ENCODE measurements at regions not wholly inside any gene's neighbourhood (a gene's known extent, or its start where the extent isn't known, plus 50 kb on each side); places are given as distances from the start of the nearest gene placed in this dataset.
A peak's percentile ranks its signal among the peaks of the same experiment; 100 is the strongest.

- TF ChIP-seq USF1 (IDR thresholded peaks at IDR 0.05; ENCODE audit: borderline replicate concordance, low read depth), result no peak
- no peak for TF ChIP-seq FOXM1 (IDR thresholded peaks at IDR 0.05; ENCODE audit: low read depth)
- no peak for TF ChIP-seq YY1 (IDR thresholded peaks at IDR 0.05; ENCODE audit: low read depth)
- TF ChIP-seq TCF12 (IDR thresholded peaks at IDR 0.05), result no peak
Observed at GRCh38 chr18:51400721-51401120, 203.2 kb upstream of the MEX3C start (continued).

- WGBS (ENCODE audit: low lambda C conversion rate), result 12% methylated on average over 2 of the region's 2 CpGs
- POLR2A ChIA-PET, result no interaction called here
Observed at GRCh38 chr18:51401912-51402311, 204.4 kb upstream of the MEX3C start.

GRCh38 chr18:51404620-51405019, 207.1 kb upstream of the MEX3C start:
- CTCF ChIA-PET, result interaction anchor here (0.7 to 1.0 kb wide), 2 partner anchors 8 to 21 kb away, joined by 3 to 4 read pairs; no protein-coding TSS in a partner anchor

More at GRCh38 chr18:51401912-51402311, 204.4 kb upstream of the MEX3C start:
- Histone ChIP-seq H3K36me3 (replicated peaks in 1 of 2; ENCODE audit: control insufficient read depth in 1 of 2, insufficient read depth in 2 of 2, low read length in 1 of 2) (no peaks in the 10 kb centered on the region), H3K4me1 (ENCODE audit: control insufficient read depth in 1 of 2, insufficient read depth in 2 of 2, low read depth in 1 of 2, low read length in 1 of 2) (no peaks in the 10 kb centered on the region), H3K4me2 (no peak overlapping the region), H3K79me2 (ENCODE audit: insufficient read depth) (no peaks in the 10 kb centered on the region; the same call in 1 of the 2 replicates), H3K4me3 (ENCODE audit: low read depth in 2 of 2, low read length in 1 of 2) (no peak overlapping the region), H3K9me3 (no peaks in the 10 kb centered on the region), H3F3A (replicated peaks; ENCODE audit: insufficient read depth) (no peaks in the 10 kb centered on the region), H3K9ac (no peak overlapping the region), H3K27me3 (ENCODE audit: insufficient read depth) (no peaks in the 10 kb centered on the region), H2AFZ (ENCODE audit: low read depth) (no peak overlapping the region), H4K20me1 (ENCODE audit: insufficient read depth) (no peaks in the 10 kb centered on the region), H3K27ac (ENCODE audit: low read depth in 2 of 2, low read length in 1 of 2) (no peak overlapping the region), H3K9me2 (no peaks in the 10 kb centered on the region)
- no peak for TF ChIP-seq RXRA (IDR thresholded peaks at IDR 0.05; ENCODE audit: borderline replicate concordance, low read depth)
- peak; percentile 30; the same call in 1 of the 2 replicates for TF ChIP-seq RCOR1 (IDR thresholded peaks at IDR 0.05; ENCODE audit: low read length)
- CTCF ChIA-PET, result no interaction called here
- DNase-seq, result no peak

More at GRCh38 chr18:51404620-51405019, 207.1 kb upstream of the MEX3C start:
- DNase-seq, result no peak
- WGBS (ENCODE audit: low lambda C conversion rate), result 19% methylated on average over 2 of the region's 2 CpGs
- Histone ChIP-seq H3F3A (replicated peaks; ENCODE audit: insufficient read depth) (no peaks in the 10 kb centered on the region), H3K27ac (ENCODE audit: low read depth in 2 of 2, low read length in 1 of 2) (no peak overlapping the region), H3K9ac (no peak overlapping the region), H3K27me3 (ENCODE audit: insufficient read depth) (no peaks in the 10 kb centered on the region), H2AFZ (ENCODE audit: low read depth) (no peak overlapping the region), H3K4me3 (ENCODE audit: low read depth in 2 of 2, low read length in 1 of 2) (no peak overlapping the region), H3K9me3 (no peaks in the 10 kb centered on the region), H4K20me1 (ENCODE audit: insufficient read depth) (no peaks in the 10 kb centered on the region), H3K4me2 (no peak overlapping the region), H3K36me3 (replicated peaks in 1 of 2; ENCODE audit: control insufficient read depth in 1 of 2, insufficient read depth in 2 of 2, low read length in 1 of 2) (no peaks in the 10 kb centered on the region), H3K9me2 (no peaks in the 10 kb centered on the region), H3K4me1 (ENCODE audit: control insufficient read depth in 1 of 2, insufficient read depth in 2 of 2, low read depth in 1 of 2, low read length in 1 of 2) (no peaks in the 10 kb centered on the region), H3K79me2 (ENCODE audit: insufficient read depth) (no peaks in the 10 kb centered on the region; the same call in 1 of the 2 replicates)
- POLR2A ChIA-PET, result no interaction called here
- TF ChIP-seq YY1 (IDR thresholded peaks at IDR 0.05; ENCODE audit: low read depth) (no peak), SMC3 (IDR thresholded peaks at IDR 0.05; ENCODE audit: low read depth, low read length) (no peak), JUND (IDR thresholded peaks at IDR 0.05) (no peak), TAF1 (IDR thresholded peaks at IDR 0.05; ENCODE audit: borderline replicate concordance, low read depth, low read length) (no peak), ELF1 (IDR thresholded peaks at IDR 0.05) (no peak), POLR2AphosphoS5 (IDR thresholded peaks at IDR 0.05; ENCODE audit: low read depth, low read length) (no peak), USF2 (IDR thresholded peaks at IDR 0.05; ENCODE audit: borderline replicate concordance, low read depth, low read length) (no peak)

Data from SK-N-SH (cell line).